ENCODE measurements at regions not wholly inside any gene's neighbourhood (a gene's known extent, or its start where the extent isn't known, plus 50 kb on each side); places are given as distances from the start of the nearest gene placed in this dataset.
A peak's percentile ranks its signal among the peaks of the same experiment; 100 is the strongest.

- no peak for DNase-seq
These were observed 192.4 kb upstream of the CSF3R start for GRCh38 chr1:36675106-36675505.

GRCh38 chr1:36673202-36673601, 190.5 kb upstream of the CSF3R start:
- no peak for DNase-seq

GRCh38 chr1:36669262-36669661, 186.5 kb upstream of the CSF3R start:
- DNase-seq = no peak

GRCh38 chr1:36667836-36668235, 185.1 kb upstream of the CSF3R start:
- DNase-seq = no peak

GRCh38 chr1:36667256-36667655, 184.5 kb upstream of the CSF3R start:
- no peak for DNase-seq

- no peak for DNase-seq
These were observed 182.9 kb upstream of the CSF3R start for GRCh38 chr1:36665478-36666080.

GRCh38 chr1:36664571-36665287, 182.0 kb upstream of the CSF3R start:
- no peak for DNase-seq

GRCh38 chr1:36663772-36664430, 181.2 kb upstream of the CSF3R start:
- no peak for DNase-seq

- no peak for DNase-seq
These were observed 176.1 kb upstream of the CSF3R start for GRCh38 chr1:36658838-36659237.

GRCh38 chr1:36657826-36658225, 175.1 kb upstream of the CSF3R start:
- no peak for DNase-seq

GRCh38 chr1:36656838-36657237, 174.1 kb upstream of the CSF3R start:
- no peak for DNase-seq

- no peak for DNase-seq
These were observed 173.6 kb upstream of the CSF3R start for GRCh38 chr1:36656271-36656670.

- no peak for DNase-seq
These were observed 171.9 kb upstream of the CSF3R start for GRCh38 chr1:36654586-36654985.

- DNase-seq = no peak
These were observed 171.1 kb upstream of the CSF3R start for GRCh38 chr1:36653850-36654249.

- no peak for DNase-seq
These were observed 169.9 kb upstream of the CSF3R start for GRCh38 chr1:36652586-36652985.

- no peak for DNase-seq
These were observed 169.3 kb upstream of the CSF3R start for GRCh38 chr1:36652011-36652410.

- DNase-seq = no peak
These were observed 168.6 kb upstream of the CSF3R start for GRCh38 chr1:36651176-36651910.

GRCh38 chr1:36650200-36651065, 167.7 kb upstream of the CSF3R start:
- DNase-seq = peak; percentile 51

- no peak for DNase-seq
These were observed 163.2 kb upstream of the CSF3R start for GRCh38 chr1:36645867-36646266.

GRCh38 chr1:36644556-36644955, 161.8 kb upstream of the CSF3R start:
- no peak for DNase-seq

GRCh38 chr1:36643371-36644270, 160.9 kb upstream of the CSF3R start:
- DNase-seq = no peak

GRCh38 chr1:36642802-36643201, 160.1 kb upstream of the CSF3R start:
- DNase-seq = no peak

Measured in CD4-positive, alpha-beta T cell treated with Interleukin-10 for 1 hour (primary cell).